ENCODE measurements at regions not wholly inside any gene's neighbourhood (a gene's known extent, or its start where the extent isn't known, plus 50 kb on each side); places are given as distances from the start of the nearest gene placed in this dataset.

DNA sequence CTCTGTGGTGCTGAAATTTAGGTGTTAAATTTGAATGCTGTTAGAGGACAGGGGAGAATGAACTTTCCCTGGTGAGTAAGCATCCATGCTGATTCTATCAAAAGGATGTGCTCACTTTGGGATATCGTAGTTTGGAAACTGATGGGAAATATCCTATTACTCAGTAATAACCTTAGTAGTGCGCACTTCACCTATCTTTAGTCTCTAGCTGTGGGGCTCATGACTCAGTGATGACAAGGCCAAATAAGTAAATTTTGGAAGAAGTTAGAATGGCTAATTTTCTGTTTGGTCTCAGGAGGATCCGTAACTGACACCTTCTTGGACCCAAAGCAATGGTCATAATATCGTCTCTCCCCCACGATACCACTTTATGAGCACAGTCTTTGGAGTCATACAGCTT, 448.4 kb downstream of the PSAT1 start:
- WGBS, 2 donors = 93 to 95% methylated on average over 5 of the region's 5 CpGs
- no peak overlapping the region for H3K27ac ChIP-seq
- no peaks in the 10 kb centered on the region for H3K27me3 ChIP-seq
- DNase-seq = no peak
- H3K4me1 ChIP-seq = no peaks in the 10 kb centered on the region
- TF ChIP-seq POLR2A (IDR thresholded peaks at IDR 0.05) = no peak
- TF ChIP-seq, protein P1, sequence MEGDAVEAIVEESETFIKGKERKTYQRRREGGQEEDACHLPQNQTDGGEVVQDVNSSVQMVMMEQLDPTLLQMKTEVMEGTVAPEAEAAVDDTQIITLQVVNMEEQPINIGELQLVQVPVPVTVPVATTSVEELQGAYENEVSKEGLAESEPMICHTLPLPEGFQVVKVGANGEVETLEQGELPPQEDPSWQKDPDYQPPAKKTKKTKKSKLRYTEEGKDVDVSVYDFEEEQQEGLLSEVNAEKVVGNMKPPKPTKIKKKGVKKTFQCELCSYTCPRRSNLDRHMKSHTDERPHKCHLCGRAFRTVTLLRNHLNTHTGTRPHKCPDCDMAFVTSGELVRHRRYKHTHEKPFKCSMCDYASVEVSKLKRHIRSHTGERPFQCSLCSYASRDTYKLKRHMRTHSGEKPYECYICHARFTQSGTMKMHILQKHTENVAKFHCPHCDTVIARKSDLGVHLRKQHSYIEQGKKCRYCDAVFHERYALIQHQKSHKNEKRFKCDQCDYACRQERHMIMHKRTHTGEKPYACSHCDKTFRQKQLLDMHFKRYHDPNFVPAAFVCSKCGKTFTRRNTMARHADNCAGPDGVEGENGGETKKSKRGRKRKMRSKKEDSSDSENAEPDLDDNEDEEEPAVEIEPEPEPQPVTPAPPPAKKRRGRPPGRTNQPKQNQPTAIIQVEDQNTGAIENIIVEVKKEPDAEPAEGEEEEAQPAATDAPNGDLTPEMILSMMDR (IDR thresholded peaks at IDR 0.05) = no peak
- no peaks in the 10 kb centered on the region for H3K36me3 ChIP-seq
- H3K9me3 ChIP-seq = no peaks in the 10 kb centered on the region
- H3K4me3 ChIP-seq (replicated peaks in 1 of 3) = no peak overlapping the region
- intact Hi-C loops (cut with DNase I) = no loop called here

DNA sequence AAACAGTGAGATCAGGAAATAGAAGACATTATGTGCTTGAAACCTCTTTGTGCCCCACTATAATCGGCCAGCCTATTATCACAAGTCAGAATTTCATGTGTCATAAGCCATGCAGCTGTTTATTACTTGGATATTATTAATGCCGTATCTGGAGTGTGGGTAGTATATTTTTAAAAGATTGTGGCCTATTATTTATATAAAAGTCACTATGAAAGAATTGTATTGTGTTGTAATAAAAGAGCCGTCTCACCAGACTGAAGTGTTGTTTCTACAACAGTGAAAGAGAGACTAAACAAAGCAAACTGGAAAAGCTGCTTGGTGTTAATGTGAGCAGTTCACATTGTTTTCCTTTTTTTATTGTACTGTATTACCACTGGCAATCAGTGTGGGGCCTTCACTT, 449.1 kb downstream of the PSAT1 start:
- TF ChIP-seq POLR2A (IDR thresholded peaks at IDR 0.05) = no peak
- TF ChIP-seq, protein P1 (IDR thresholded peaks at IDR 0.05) = no peak
- WGBS, 2 donors = 67 to 68% methylated on average over 3 of the region's 3 CpGs
- Histone ChIP-seq H3K9me3 (no peaks in the 10 kb centered on the region), H3K36me3 (no peaks in the 10 kb centered on the region), H3K4me1 (no peaks in the 10 kb centered on the region), H3K27me3 (no peaks in the 10 kb centered on the region), H3K27ac (no peak overlapping the region), H3K4me3 (replicated peaks in 1 of 3) (no peak overlapping the region)
- no peak for DNase-seq
- intact Hi-C loops (cut with DNase I) = no loop called here

DNA sequence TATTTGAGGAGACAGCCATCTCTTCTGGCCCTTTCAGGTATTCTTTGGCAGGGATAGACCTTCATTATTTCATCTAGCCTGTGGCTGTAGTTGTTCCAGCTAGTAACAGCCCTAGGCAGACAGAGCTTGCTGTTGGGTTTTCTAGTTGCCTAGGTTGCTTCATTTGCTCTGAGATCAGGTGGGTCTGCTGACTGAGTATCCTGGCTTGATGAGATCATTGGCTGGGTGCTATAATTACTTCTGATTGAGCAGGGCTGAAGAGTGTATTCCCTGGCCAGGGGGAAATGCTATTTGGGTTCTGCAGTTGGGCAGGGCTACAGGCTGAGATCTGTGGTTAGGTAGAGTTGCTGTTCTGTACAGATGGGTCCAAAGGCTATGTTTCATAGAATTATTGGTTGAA, 456.1 kb downstream of the PSAT1 start:
- no peak overlapping the region for H3K4me3 ChIP-seq (replicated peaks in 1 of 3)
- no peaks in the 10 kb centered on the region for H3K27me3 ChIP-seq
- H3K27ac ChIP-seq = no peak overlapping the region
- TF ChIP-seq, protein P1 (IDR thresholded peaks at IDR 0.05) = no peak
- TF ChIP-seq POLR2A (IDR thresholded peaks at IDR 0.05) = no peak
- DNase-seq = no peak
- no peaks in the 10 kb centered on the region for H3K9me3 ChIP-seq
- intact Hi-C loops (cut with DNase I) = no loop called here
- H3K4me1 ChIP-seq = no peaks in the 10 kb centered on the region
- no peaks in the 10 kb centered on the region for H3K36me3 ChIP-seq

DNA sequence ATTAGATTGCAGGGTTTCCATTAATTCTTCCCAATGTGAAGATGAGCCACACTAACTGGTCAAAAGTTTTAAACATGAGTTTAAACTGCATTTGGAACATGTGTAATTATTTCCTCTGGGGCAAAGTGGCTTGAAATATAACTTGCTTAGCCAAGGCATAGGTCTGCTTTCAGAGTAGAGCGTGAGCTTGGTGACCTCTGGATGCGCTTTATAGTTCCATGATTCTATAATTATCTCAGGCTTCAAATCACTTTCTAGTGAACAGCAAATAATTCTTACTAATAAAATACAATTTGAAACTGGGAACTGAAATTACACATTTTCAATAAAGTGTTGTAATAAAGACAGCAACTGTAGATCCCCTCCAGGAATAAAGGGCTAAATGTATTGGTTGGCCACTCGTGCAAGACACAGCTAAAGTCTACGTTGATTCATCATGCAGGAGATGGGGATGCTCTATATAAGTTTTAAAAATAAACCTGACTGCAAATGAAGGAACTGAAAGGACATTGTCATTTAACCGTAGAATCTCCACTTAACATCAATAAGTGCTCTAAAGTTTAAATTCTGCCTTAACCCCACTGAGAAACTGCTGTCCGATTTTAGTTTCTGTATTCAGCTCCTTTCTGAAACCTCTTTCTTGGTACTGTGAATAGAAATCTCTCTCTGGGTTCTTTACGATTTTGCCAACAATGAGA, 460.0 kb downstream of the PSAT1 start:
- Histone ChIP-seq H3K9me3 (no peaks in the 10 kb centered on the region), H3K27ac (no peak overlapping the region), H3K36me3 (no peaks in the 10 kb centered on the region), H3K27me3 (no peaks in the 10 kb centered on the region), H3K4me3 (replicated peaks in 1 of 3) (no peak overlapping the region), H3K4me1 (no peaks in the 10 kb centered on the region)
- WGBS, 2 donors = 74 to 84% methylated on average over 7 of the region's 7 CpGs
- intact Hi-C loops (cut with DNase I) = no loop called here
- no peak for DNase-seq
- TF ChIP-seq, protein P1 (IDR thresholded peaks at IDR 0.05) = no peak
- no peak for TF ChIP-seq POLR2A (IDR thresholded peaks at IDR 0.05)

DNA sequence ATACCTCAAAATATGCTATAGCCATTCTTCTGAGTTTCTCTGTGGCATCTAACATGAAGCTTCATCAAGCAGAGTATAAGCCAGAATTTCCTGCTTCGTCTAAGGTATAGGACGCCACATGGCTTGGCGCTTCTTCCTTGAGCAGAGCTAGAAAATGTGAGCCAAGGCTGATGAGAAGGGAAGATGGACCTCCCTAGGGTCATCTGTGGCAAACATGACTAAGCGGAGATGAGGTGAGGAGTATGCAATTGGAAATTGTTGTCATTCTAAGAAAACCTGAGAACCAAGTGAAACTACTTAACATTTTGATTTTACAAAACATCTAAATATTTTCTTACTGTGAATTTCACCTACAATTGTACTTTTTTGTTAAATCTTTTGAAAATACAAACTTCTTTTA, 466.5 kb downstream of the PSAT1 start:
- Histone ChIP-seq H3K27me3 (no peaks in the 10 kb centered on the region), H3K4me1 (no peaks in the 10 kb centered on the region), H3K9me3 (no peaks in the 10 kb centered on the region), H3K36me3 (no peaks in the 10 kb centered on the region), H3K27ac (no peak overlapping the region), H3K4me3 (replicated peaks in 1 of 3) (no peak overlapping the region)
- 97% methylated on average over 4 of the region's 4 CpGs for WGBS, 2 donors
- no peak for TF ChIP-seq POLR2A (IDR thresholded peaks at IDR 0.05)
- TF ChIP-seq, protein P1 (IDR thresholded peaks at IDR 0.05) = no peak
- intact Hi-C loops (cut with DNase I) = no loop called here
- no peak for DNase-seq

Data from thyroid gland (tissue), 4 donors.